ENCODE measurements at regions not wholly inside any gene's neighbourhood (a gene's known extent, or its start where the extent isn't known, plus 50 kb on each side); places are given as distances from the start of the nearest gene placed in this dataset.

GRCh38 chr13:55359067-55359466 lies 1781.7 kb upstream of the PRR20A start:
- no peak for TF ChIP-seq CTCF (IDR thresholded peaks at IDR 0.05; ENCODE audit: insufficient read depth, low read depth, low read length)
- no peak for TF ChIP-seq EZH2 (IDR thresholded peaks at IDR 0.05; ENCODE audit: insufficient read depth, low read length)

All from astrocyte (in vitro differentiated cells and primary cell).